ENCODE measurements at regions not wholly inside any gene's neighbourhood (a gene's known extent, or its start where the extent isn't known, plus 50 kb on each side); places are given as distances from the start of the nearest gene placed in this dataset.

- no peaks in the 10 kb centered on the region for H3K4me1 ChIP-seq
- H3K9me3 ChIP-seq: no peaks in the 10 kb centered on the region
- ATAC-seq: no peak
- no peaks in the 10 kb centered on the region for H3K36me3 ChIP-seq
- TF ChIP-seq CTCF (IDR thresholded peaks at IDR 0.05) (no peak), POLR2AphosphoS5 (IDR thresholded peaks at IDR 0.05) (no peak), POLR2A (IDR thresholded peaks at IDR 0.05) (no peak), EP300 (IDR thresholded peaks at IDR 0.05) (no peak)
- H3K27ac ChIP-seq: no peak overlapping the region
- peaks cover 91% of the 10 kb centered on the region for H3K27me3 ChIP-seq
- H3K4me3 ChIP-seq: no peak overlapping the region
- WGBS, 2 donors (ENCODE audit: low coverage in 1 of 2): 71 to 75% methylated on average over 1 of the region's 1 CpG
These were observed 62.3 kb downstream of the GSX1 start for GRCh38 chr13:27854606-27855005.

- H3K27me3 ChIP-seq: peaks cover 93% of the 10 kb centered on the region
- H3K36me3 ChIP-seq: no peaks in the 10 kb centered on the region
- H3K4me3 ChIP-seq: no peak overlapping the region
- H3K9me3 ChIP-seq: no peaks in the 10 kb centered on the region
- no peaks in the 10 kb centered on the region for H3K4me1 ChIP-seq
- ATAC-seq: no peak
- no peak overlapping the region for H3K27ac ChIP-seq
- TF ChIP-seq EP300 (IDR thresholded peaks at IDR 0.05): no peak
- no peak for TF ChIP-seq POLR2A (IDR thresholded peaks at IDR 0.05)
- no peak for TF ChIP-seq POLR2AphosphoS5 (IDR thresholded peaks at IDR 0.05)
- no peak for TF ChIP-seq CTCF (IDR thresholded peaks at IDR 0.05)
- WGBS, 2 donors (ENCODE audit: low coverage in 1 of 2): 70 to 87% methylated on average over 2 to 5 of the region's 5 CpGs
These were observed 63.1 kb downstream of the GSX1 start for GRCh38 chr13:27855381-27855780.

GRCh38 chr13:27857282-27857681 lies 62.5 kb upstream of the PDX1 start:
- Histone ChIP-seq H3K36me3 (no peaks in the 10 kb centered on the region), H3K4me3 (no peak overlapping the region), H3K27ac (no peak overlapping the region), H3K9me3 (no peaks in the 10 kb centered on the region), H3K27me3 (peaks cover 94% of the 10 kb centered on the region), H3K4me1 (no peaks in the 10 kb centered on the region)
- TF ChIP-seq CTCF (IDR thresholded peaks at IDR 0.05): no peak
- 40 to 71% methylated on average over 2 to 4 of the region's 10 CpGs for WGBS, 2 donors (ENCODE audit: low coverage in 1 of 2)
- no peak for ATAC-seq

GRCh38 chr13:27858046-27858445 lies 61.8 kb upstream of the PDX1 start:
- WGBS, 2 donors (ENCODE audit: low coverage in 1 of 2): 80% methylated on average over 2 of the region's 5 CpGs; no CpG with 5 or more reads in 1 of the 2 donors
- H3K4me3 ChIP-seq: no peak overlapping the region
- no peak for ATAC-seq
- TF ChIP-seq POLR2A (IDR thresholded peaks at IDR 0.05) (no peak), POLR2AphosphoS5 (IDR thresholded peaks at IDR 0.05) (no peak), EP300 (IDR thresholded peaks at IDR 0.05) (no peak), CTCF (IDR thresholded peaks at IDR 0.05) (no peak)
- H3K4me1 ChIP-seq: no peaks in the 10 kb centered on the region
- no peaks in the 10 kb centered on the region for H3K36me3 ChIP-seq
- H3K27me3 ChIP-seq: peaks cover 91% of the 10 kb centered on the region
- no peak overlapping the region for H3K27ac ChIP-seq
- H3K9me3 ChIP-seq: no peaks in the 10 kb centered on the region

GRCh38 chr13:27860743-27861142 lies 59.1 kb upstream of the PDX1 start:
- ATAC-seq: no peak
- Histone ChIP-seq H3K36me3 (no peaks in the 10 kb centered on the region), H3K27ac (no peak overlapping the region), H3K4me3 (no peak overlapping the region), H3K27me3 (peaks cover 89% of the 10 kb centered on the region), H3K9me3 (no peaks in the 10 kb centered on the region), H3K4me1 (no peaks in the 10 kb centered on the region)
- no peak for TF ChIP-seq CTCF (IDR thresholded peaks at IDR 0.05)
- TF ChIP-seq POLR2AphosphoS5 (IDR thresholded peaks at IDR 0.05): no peak
- no peak for TF ChIP-seq EP300 (IDR thresholded peaks at IDR 0.05)
- no peak for TF ChIP-seq POLR2A (IDR thresholded peaks at IDR 0.05)
- 0 to 12% methylated on average over 1 to 5 of the region's 5 CpGs for WGBS, 2 donors (ENCODE audit: low coverage in 1 of 2)

All from gastroesophageal sphincter (tissue), 4 donors.